Activated naive CD8-positive, alpha-beta T cell treated with anti-CD3 and anti-CD28 coated beads for 36 hours (primary cell): ENCODE measurements at regions not wholly inside any gene's neighbourhood (a gene's known extent, or its start where the extent isn't known, plus 50 kb on each side); places are given as distances from the start of the nearest gene placed in this dataset.
"Not testable (repeated sequence)": the region's sequence is repeated elsewhere in the genome, so short reads cannot be mapped to it uniquely, and the experiment has no call there.

ENCODE experiments used
- DNase-seq: peaks from one replicate; pipeline ENCODE4 v3.0.0; 2021
- H3K27ac Mint-ChIP-seq: one replicate; pipeline ENCODE4 v1.8.0; 2022; ENCODE audit warnings: mild to moderate bottlenecking, moderate library complexity, mixed read lengths
- H3K27me3 Mint-ChIP-seq: one replicate; pipeline ENCODE4 v1.8.0; 2022; ENCODE audit warnings: mild to moderate bottlenecking, mixed read lengths
- H3K36me3 Mint-ChIP-seq: one replicate; pipeline ENCODE4 v1.8.0; 2021; ENCODE audit warnings: mild to moderate bottlenecking, mixed read lengths
- H3K4me1 Mint-ChIP-seq: one replicate; pipeline ENCODE4 v1.8.0; 2021; ENCODE audit warnings: mixed read lengths
- H3K4me3 Mint-ChIP-seq: one replicate; pipeline ENCODE4 v1.8.0; 2022; ENCODE audit warnings: mild to moderate bottlenecking, moderate library complexity, mixed read lengths
- H3K9me3 Mint-ChIP-seq: one replicate; pipeline ENCODE4 v1.8.0; 2022; ENCODE audit warnings: mixed read lengths

DNA sequence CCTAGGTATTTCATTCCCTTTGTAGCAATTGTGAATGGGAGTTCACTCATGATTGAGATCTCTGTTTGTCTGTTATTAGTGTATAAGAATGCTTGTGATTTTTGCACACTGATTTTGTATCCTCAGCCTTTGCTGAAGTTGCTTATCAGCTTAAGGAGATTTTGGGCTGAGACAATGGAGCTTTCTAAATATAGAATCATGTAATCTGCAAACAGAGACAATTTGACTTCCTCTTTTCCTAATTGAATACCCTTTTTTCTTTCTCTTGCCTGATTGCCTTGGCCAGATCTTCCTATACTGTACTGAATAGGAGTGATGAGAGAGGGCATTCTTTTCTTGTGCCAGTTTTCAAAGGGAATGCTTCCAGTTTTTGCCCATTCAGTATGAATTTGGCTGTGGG lies 398.1 kb downstream of the SRGAP2C start:
- not testable (repeated sequence) for H3K4me1 Mint-ChIP-seq, H3K27ac Mint-ChIP-seq, DNase-seq, H3K4me3 Mint-ChIP-seq, H3K27me3 Mint-ChIP-seq
- peaks cover 42% of the 10 kb centered on the region for H3K9me3 Mint-ChIP-seq
- peaks cover 28% of the 10 kb centered on the region for H3K36me3 Mint-ChIP-seq

DNA sequence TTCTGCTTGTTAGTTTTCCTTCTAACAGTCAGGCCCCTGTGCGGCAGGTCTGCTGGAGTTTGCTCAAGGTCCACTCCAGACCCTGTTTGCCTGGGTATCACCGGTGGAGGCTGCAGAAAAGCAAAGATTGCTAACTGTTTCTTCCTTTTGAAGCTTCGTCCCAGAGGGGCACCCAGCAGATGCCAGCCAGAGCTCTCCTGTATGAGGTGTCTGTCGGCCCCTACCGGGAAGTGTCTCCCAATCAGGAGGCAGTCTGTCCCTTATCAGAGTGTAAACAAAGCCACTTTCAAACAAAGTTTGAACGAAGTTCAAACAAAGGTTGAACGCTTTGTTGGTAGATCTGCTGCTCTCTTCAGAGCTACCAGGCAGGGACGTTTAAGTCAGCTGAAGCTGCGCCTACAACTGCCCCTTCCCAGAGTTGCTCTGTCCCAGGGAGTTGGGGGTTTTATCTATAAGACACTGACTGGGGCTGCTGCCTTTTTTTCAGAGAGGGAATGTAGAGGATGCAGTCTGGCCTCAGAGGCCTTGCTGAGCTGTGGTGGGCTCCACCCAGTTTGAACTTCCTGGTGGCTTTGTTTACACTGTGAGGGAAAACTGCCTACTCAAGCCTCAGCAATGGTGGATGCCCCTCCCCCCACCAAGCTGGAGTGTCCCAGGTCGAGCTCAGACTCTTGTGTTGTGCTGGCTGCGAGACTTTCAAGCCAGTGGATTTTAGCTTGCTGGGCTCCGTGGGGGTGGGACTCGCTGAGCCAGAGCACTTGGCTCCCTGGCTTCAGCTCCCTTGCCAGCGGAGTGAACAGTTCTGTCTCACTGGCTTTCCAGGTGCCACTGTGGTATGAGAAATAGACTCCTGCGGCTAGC lies 401.8 kb downstream of the SRGAP2C start:
- Mint-ChIP-seq H3K36me3 (peaks cover 20% of the 10 kb centered on the region), H3K9me3 (peaks cover 34% of the 10 kb centered on the region), H3K27ac (no peak overlapping the region), H3K27me3 (no peaks in the 10 kb centered on the region), H3K4me3 (no peak overlapping the region), H3K4me1 (peaks cover 13% of the 10 kb centered on the region)
- DNase-seq = no peak

DNA sequence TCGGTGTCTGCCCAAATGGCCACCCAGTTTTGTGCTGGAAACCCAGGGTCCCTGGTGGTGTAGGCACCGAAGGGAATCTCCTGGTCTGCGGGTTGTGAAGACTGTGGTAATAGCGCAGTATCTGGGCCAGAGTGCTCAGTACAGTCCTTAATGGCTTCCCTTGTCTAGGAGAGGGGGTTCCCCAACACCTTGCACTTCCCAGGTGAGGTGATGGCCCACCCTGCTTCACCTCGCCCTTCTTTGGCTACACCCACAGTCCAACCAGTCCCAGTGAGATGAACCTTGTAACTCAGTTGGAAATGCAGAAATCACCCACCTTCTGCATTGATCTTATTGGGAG lies 402.4 kb downstream of the SRGAP2C start:
- Mint-ChIP-seq H3K9me3 (peaks cover 29% of the 10 kb centered on the region), H3K4me1 (peaks cover 13% of the 10 kb centered on the region), H3K4me3 (no peak overlapping the region), H3K36me3 (peaks cover 18% of the 10 kb centered on the region), H3K27me3 (no peaks in the 10 kb centered on the region), H3K27ac (no peak overlapping the region)
- no peak for DNase-seq

DNA sequence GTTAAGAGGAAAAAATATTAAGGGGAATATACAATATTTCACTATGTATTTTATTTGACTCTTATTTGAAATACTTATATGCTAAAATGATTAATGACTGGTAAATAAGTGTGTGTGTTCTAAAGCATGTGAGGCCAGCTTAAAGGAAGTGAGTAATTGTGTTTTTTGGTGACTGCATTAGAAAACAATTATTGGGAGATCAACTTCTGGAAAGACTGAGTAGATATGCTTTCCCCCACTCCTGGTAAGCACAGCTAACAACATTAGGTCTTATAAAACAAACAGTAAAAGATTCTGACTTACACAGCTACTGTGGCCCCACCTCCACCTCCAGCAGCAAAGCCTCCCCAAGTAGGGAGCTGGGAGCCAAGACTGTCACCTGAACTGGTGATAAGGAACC lies 403.0 kb downstream of the SRGAP2C start:
- H3K27me3 Mint-ChIP-seq = no peaks in the 10 kb centered on the region
- H3K9me3 Mint-ChIP-seq = peaks cover 24% of the 10 kb centered on the region
- peaks cover 18% of the 10 kb centered on the region for H3K36me3 Mint-ChIP-seq
- no peak for DNase-seq
- no peak overlapping the region for H3K4me3 Mint-ChIP-seq
- peaks cover 13% of the 10 kb centered on the region for H3K4me1 Mint-ChIP-seq
- H3K27ac Mint-ChIP-seq = no peak overlapping the region

DNA sequence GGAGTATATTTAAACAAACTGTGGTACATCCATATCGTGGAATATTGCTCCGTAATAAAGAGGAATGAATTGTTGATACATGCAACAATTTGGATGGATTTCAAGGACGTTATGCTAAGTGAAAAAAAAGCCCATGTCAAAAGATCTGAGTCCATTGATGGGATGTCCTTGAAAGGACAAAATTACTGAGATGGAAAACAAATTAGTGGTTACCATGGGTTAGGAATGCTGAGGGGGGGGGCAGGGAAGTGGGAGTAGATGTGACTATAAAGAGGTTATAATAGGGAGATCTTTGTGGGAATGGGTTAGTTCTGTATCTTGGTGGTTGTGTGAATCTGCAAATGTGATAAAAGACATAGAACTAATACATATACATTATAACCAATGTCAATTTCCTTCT lies 409.3 kb downstream of the SRGAP2C start:
- H3K9me3 Mint-ChIP-seq = no peaks in the 10 kb centered on the region
- H3K27ac Mint-ChIP-seq = no peak overlapping the region
- DNase-seq = no peak
- peaks cover 6% of the 10 kb centered on the region for H3K4me1 Mint-ChIP-seq
- H3K27me3 Mint-ChIP-seq = no peaks in the 10 kb centered on the region
- peaks cover under 1% of the 10 kb centered on the region for H3K36me3 Mint-ChIP-seq
- H3K4me3 Mint-ChIP-seq = no peak overlapping the region

DNA sequence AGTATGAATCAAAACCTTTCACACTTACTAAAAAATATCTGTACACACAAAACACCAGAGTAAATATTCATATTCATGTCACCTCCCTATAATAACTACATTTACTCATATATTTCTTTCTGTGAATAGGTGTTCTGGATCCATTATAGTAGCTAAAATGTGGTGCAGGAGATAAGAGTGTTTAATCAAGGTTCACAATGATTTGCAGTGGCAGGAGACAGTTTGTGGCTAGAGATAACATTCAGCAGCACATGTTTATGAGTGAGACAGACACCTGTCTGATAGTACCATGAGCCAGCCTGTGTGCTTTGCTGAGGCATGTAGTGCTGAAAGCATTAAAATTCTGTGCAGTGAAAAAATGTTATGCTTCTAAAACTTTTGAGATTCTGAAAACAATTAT lies 410.3 kb downstream of the SRGAP2C start:
- Mint-ChIP-seq H3K4me1 (peaks cover 6% of the 10 kb centered on the region), H3K27me3 (no peaks in the 10 kb centered on the region), H3K4me3 (no peak overlapping the region), H3K27ac (no peak overlapping the region), H3K36me3 (peaks cover 6% of the 10 kb centered on the region), H3K9me3 (peaks cover 6% of the 10 kb centered on the region)
- no peak for DNase-seq

DNA sequence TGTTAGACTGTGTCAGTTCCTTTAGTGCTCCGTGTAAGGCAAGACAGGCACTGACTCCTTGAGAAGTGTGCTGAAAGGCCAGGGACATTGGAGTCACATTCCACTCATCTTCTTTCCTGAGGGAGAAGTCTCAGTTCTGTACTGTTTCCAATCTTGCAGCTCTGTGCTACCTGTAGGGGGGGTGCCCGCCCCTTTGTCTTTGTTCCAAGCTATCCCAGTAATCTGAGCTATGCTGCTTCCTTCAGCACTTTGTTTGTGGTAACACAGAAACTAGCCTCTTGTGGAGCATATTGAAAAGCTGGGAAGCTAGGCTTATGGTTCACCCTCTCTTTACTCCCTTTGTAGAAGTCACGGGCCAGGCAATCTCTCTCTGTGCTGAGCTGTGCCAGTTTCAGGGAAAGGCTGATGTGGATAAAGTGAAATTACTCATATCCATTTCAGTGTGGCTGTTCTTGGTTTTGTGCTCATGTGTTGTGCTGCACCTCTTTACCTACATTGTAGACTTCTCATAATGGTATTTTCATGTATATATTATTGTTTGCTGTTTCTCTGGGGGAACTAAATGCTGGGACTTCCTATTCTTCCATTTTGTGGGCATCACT lies 420.2 kb downstream of the SRGAP2C start:
- peaks cover 20% of the 10 kb centered on the region for H3K36me3 Mint-ChIP-seq
- H3K27ac Mint-ChIP-seq = not testable (repeated sequence)
- peaks cover 16% of the 10 kb centered on the region for H3K9me3 Mint-ChIP-seq

DNA sequence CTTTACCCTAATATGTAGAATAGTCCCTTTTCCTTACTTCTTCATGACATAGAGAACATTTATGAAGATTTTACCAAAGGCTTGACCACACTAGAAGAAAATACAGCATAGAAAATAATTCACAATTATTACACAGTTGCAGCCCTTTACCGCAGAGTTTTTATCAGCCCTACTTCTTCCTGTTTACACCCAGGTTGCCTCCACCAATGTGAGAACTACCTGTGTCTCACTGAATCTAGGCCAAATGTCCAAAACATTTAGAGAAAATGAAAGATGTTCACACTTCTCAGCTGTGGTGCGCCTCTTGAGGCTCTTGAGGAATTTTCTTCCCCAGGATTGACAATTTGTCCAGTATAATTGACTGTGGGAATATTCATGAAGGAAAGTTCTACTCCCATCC lies 422.7 kb downstream of the SRGAP2C start:
- H3K9me3 Mint-ChIP-seq, H3K4me1 Mint-ChIP-seq, H3K4me3 Mint-ChIP-seq, H3K36me3 Mint-ChIP-seq, H3K27me3 Mint-ChIP-seq, DNase-seq, H3K27ac Mint-ChIP-seq: not testable (repeated sequence)

More for the DNA sequence above, 420.2 kb downstream of the SRGAP2C start:
- not testable (repeated sequence) for H3K4me1 Mint-ChIP-seq, H3K4me3 Mint-ChIP-seq, DNase-seq, H3K27me3 Mint-ChIP-seq
